NB4 (cell line): ENCODE measurements at regions not wholly inside any gene's neighbourhood (a gene's known extent, or its start where the extent isn't known, plus 50 kb on each side); places are given as distances from the start of the nearest gene placed in this dataset.

ENCODE experiments used
- DNase-seq: peaks from one replicate; pipeline ENCODE4 v3.0.0; 2010; ENCODE audit warnings: low read depth
- H3K4me3 ChIP-seq: one replicate; pipeline ENCODE4 v1.5.1; 2011; ENCODE audit warnings: mild to moderate bottlenecking, low read depth, low read length, moderate library complexity
- MYC ChIP-seq: IDR thresholded peaks from 2 replicates; pipeline ENCODE4 v1.6.1; 2011; ENCODE audit warnings: low read depth, low read length
- POLR2A ChIP-seq: IDR thresholded peaks from 2 replicates; pipeline ENCODE4 v1.6.1; 2011; ENCODE audit warnings: mild to moderate bottlenecking; ENCODE audit not compliant: insufficient read length; ENCODE audit errors: extremely low read depth
- TF ChIP-seq, protein P1 (sequence below): IDR thresholded peaks from one replicate; pipeline ENCODE4 v1.5.1; 2012; ENCODE audit warnings: low read depth, low read length
- TF ChIP-seq, protein P2 (sequence below): IDR thresholded peaks from 2 replicates; pipeline ENCODE4 v1.6.1; 2011; ENCODE audit warnings: low read depth, low read length

GRCh38 chr4:166622425-166622977 is 611.8 kb downstream of the SPOCK3 start:
- H3K4me3 ChIP-seq = no peak overlapping the region
- TF ChIP-seq, protein P1, sequence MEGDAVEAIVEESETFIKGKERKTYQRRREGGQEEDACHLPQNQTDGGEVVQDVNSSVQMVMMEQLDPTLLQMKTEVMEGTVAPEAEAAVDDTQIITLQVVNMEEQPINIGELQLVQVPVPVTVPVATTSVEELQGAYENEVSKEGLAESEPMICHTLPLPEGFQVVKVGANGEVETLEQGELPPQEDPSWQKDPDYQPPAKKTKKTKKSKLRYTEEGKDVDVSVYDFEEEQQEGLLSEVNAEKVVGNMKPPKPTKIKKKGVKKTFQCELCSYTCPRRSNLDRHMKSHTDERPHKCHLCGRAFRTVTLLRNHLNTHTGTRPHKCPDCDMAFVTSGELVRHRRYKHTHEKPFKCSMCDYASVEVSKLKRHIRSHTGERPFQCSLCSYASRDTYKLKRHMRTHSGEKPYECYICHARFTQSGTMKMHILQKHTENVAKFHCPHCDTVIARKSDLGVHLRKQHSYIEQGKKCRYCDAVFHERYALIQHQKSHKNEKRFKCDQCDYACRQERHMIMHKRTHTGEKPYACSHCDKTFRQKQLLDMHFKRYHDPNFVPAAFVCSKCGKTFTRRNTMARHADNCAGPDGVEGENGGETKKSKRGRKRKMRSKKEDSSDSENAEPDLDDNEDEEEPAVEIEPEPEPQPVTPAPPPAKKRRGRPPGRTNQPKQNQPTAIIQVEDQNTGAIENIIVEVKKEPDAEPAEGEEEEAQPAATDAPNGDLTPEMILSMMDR = no peak
- no peak for TF ChIP-seq MYC
- no peak for DNase-seq

DNA sequence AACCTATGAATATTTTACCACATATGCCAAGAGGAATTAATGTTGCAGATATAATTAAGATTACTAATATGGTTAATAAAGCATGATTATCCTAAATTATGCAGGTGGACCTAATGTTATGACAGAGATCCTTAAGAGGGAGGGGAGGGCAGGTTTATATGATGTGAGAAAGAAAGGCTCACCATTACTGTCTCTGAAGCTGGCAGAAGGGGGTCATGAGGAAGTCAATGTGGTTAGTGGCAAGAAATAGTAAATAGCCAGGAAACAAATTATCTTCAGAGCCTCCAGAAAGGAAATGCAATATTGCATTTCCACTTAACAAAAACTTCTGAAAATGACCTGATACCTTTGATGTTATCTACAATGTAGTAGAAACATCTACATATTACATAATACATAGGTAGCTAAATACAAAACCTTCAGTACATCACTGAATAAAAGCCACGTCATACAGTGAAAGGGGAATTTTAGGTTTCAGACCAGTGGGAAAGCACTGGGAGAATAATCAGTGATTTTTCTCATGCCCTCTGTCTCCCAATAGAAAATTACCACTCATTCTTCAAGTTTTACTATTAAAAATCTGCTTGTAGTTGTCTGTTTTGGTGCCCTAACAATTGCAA is 609.2 kb downstream of the SPOCK3 start:
- no peak overlapping the region for H3K4me3 ChIP-seq
- TF ChIP-seq MYC = no peak
- TF ChIP-seq POLR2A = no peak
- TF ChIP-seq, protein P1 = no peak
- TF ChIP-seq, protein P2, sequence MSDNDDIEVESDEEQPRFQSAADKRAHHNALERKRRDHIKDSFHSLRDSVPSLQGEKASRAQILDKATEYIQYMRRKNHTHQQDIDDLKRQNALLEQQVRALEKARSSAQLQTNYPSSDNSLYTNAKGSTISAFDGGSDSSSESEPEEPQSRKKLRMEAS = no peak
- DNase-seq = no peak

- DNase-seq = no peak
- H3K4me3 ChIP-seq = no peak overlapping the region
- no peak for TF ChIP-seq POLR2A
- no peak for TF ChIP-seq MYC
- TF ChIP-seq, protein P2 = no peak
- TF ChIP-seq, protein P1 = no peak
Measured at GRCh38 chr4:166628454-166628853, 605.8 kb downstream of the SPOCK3 start.

DNA sequence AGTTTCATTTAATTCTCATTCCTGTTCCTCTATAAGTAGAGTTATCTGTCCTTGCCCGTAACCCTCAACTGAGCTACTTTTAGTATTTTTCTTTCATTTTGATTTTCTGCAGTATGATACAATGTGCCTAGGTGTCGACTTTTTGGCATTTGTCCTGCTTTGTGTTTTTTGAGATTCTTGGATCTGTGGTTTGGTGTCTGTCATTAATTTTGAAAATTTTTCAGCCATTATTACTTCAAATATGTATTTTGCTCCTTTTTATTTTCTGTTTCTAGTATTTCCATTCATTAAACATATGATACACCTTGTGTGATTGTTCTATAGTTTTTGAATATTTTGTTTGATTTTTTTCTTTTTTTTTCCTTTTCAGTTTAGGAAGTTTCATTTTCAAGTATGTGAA is 598.9 kb downstream of the SPOCK3 start:
- TF ChIP-seq, protein P2 = no peak
- TF ChIP-seq, protein P1 = no peak
- no peak for TF ChIP-seq POLR2A
- no peak for TF ChIP-seq MYC
- no peak for DNase-seq
- H3K4me3 ChIP-seq = no peak overlapping the region

- TF ChIP-seq POLR2A (no peak), MYC (no peak)
- TF ChIP-seq, protein P2 = no peak
- TF ChIP-seq, protein P1 = no peak
- DNase-seq = no peak
- no peak overlapping the region for H3K4me3 ChIP-seq
Measured at GRCh38 chr4:166637816-166638215, 596.5 kb downstream of the SPOCK3 start.

DNA sequence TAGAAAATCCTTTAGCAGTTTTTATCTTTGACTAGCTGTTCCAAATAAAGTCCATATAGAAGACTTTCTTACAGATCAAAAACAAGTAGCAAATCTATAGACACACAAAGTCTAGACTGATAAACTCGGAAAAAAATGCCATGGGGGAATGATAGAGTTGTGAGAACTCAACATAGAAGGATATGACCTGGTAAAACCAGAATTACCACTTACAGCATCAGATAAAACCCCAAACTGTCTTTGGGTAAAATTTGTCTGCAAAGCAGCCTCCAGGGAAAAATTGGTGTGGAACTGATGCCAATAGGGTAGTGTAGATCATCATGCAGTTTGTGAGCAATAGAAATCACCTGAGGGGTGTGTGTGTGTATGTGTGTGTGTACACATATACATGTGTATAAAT is 579.1 kb downstream of the SPOCK3 start:
- TF ChIP-seq, protein P1 = no peak
- DNase-seq = no peak
- H3K4me3 ChIP-seq = no peak overlapping the region
